Breast epithelium (tissue), 4 donors: ENCODE measurements at regions not wholly inside any gene's neighbourhood (a gene's known extent, or its start where the extent isn't known, plus 50 kb on each side); places are given as distances from the start of the nearest gene placed in this dataset.

Experiments
- DNase-seq, 2 donors: peaks; one replicate each; pipeline ENCODE4 v3.0.0-alpha.2; 2019; ENCODE audit warnings: low spot score in 2 of 2
- H3K27ac ChIP-seq, 2 donors: fragments of 200-600 bp; sonication (generic) in 1 of 2; one replicate each; pipeline ENCODE4 v1.5.1; 2016 to 2019; ENCODE audit warnings: mild to moderate bottlenecking in 1 of 2
- H3K27me3 ChIP-seq, 2 donors: fragments of 200-600 bp; sonication (generic) in 1 of 2; one replicate each; pipeline versions ENCODE4 v1.5.1 to v1.6.0; 2017 to 2019; ENCODE audit warnings: control low read depth in 1 of 2, mild to moderate bottlenecking in 1 of 2
- H3K36me3 ChIP-seq: fragments of 200-600 bp; one replicate; pipeline ENCODE4 v1.5.1; 2019
- H3K4me1 ChIP-seq, 2 donors: fragments of 200-600 bp; sonication (generic); one replicate each; pipeline ENCODE4 v1.5.1; 2016 to 2019; ENCODE audit warnings: control low read depth in 1 of 2
- H3K4me3 ChIP-seq, 3 donors: fragments of 200-600 bp; sonication (generic); 1 replicate in 2 of 3; 2 replicates in 1 of 3; pipeline ENCODE4 v1.5.1; 2016 to 2019; ENCODE audit warnings: mild to moderate bottlenecking in 3 of 3, moderate library complexity in 2 of 3
- H3K9me3 ChIP-seq, 2 donors: fragments of 200-600 bp; sonication (generic) in 1 of 2; one replicate each; pipeline ENCODE4 v1.5.1; 2016 to 2019; ENCODE audit warnings: control low read depth in 1 of 2
- POLR2A ChIP-seq: fragments of 450-650 bp; IDR thresholded peaks from one replicate; pipeline ENCODE4 v1.6.1; 2016; ENCODE audit warnings: antibody characterized with exemption, mild to moderate bottlenecking, moderate library complexity
- POLR2AphosphoS5 ChIP-seq, 3 donors: sonication (generic); formaldehyde crosslinking; IDR thresholded peaks; one replicate each; pipeline ENCODE4 v1.6.1; 2017; ENCODE audit warnings: antibody characterized with exemption in 3 of 3
- intact Hi-C: fragments of 100-400 bp; cut with DNase I; formaldehyde crosslinking; loops from one replicate; pipeline ENCODE4 v1.15.1; 2023; ENCODE audit warnings: low total_unique reads
- TF ChIP-seq, protein P1 (sequence below), 3 donors: fragments of 450-650 bp; IDR thresholded peaks; one replicate each; pipeline ENCODE4 v1.5.1; 2016 to 2017; ENCODE audit warnings: antibody characterized with exemption in 3 of 3, mild to moderate bottlenecking in 3 of 3, moderate library complexity in 3 of 3

DNA sequence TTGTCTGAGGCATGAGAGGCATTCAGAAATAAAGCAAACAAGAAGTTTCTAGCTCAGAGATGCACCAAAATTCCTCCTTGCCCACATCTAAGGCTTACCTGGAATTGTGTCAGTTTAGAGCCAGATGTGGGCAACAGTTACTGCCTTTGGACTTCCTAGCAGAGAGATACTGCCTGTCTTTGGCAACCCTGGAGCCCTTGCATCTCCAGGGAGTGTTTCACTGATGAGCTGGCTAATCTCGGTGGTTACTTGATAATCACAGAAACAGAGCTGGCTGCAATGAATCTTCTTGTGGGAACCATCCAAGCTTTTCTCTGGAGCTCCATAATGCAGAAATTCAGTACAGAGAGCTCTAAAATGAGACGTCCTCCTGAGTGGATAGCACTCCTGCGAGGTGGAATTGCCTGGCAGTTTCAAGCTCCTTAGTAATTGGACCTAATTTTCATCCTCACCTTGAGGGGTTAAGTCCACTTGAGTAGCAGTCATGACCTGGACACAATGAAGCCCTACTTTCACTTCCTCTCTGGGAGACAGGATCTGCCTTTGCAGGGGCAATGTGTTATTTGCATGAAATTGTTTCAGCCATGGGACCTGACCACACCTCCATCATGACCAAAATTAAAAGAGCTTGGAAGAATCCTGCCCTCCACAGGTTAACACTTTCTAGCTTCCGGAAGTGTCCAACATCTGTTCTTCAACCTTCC lies 108.8 kb upstream of the ARHGAP5 start:
- no peak for TF ChIP-seq POLR2A
- TF ChIP-seq, protein P1, sequence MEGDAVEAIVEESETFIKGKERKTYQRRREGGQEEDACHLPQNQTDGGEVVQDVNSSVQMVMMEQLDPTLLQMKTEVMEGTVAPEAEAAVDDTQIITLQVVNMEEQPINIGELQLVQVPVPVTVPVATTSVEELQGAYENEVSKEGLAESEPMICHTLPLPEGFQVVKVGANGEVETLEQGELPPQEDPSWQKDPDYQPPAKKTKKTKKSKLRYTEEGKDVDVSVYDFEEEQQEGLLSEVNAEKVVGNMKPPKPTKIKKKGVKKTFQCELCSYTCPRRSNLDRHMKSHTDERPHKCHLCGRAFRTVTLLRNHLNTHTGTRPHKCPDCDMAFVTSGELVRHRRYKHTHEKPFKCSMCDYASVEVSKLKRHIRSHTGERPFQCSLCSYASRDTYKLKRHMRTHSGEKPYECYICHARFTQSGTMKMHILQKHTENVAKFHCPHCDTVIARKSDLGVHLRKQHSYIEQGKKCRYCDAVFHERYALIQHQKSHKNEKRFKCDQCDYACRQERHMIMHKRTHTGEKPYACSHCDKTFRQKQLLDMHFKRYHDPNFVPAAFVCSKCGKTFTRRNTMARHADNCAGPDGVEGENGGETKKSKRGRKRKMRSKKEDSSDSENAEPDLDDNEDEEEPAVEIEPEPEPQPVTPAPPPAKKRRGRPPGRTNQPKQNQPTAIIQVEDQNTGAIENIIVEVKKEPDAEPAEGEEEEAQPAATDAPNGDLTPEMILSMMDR (IDR thresholded peaks at IDR 0.05): no peak
- TF ChIP-seq POLR2AphosphoS5 (IDR thresholded peaks at IDR 0.05): no peak
- no peak overlapping the region for H3K4me3 ChIP-seq
- peak in 1 of 2 donors; percentile 63 for DNase-seq
- peaks cover 27 to 29% of the 10 kb centered on the region in 2 donors for H3K4me1 ChIP-seq
- H3K9me3 ChIP-seq: no peaks in the 10 kb centered on the region
- no peaks in the 10 kb centered on the region for H3K36me3 ChIP-seq
- no peaks in the 10 kb centered on the region for H3K27me3 ChIP-seq
- intact Hi-C loops: no loop called here
- H3K27ac ChIP-seq: peak overlapping the region; percentile 83 to 97

DNA sequence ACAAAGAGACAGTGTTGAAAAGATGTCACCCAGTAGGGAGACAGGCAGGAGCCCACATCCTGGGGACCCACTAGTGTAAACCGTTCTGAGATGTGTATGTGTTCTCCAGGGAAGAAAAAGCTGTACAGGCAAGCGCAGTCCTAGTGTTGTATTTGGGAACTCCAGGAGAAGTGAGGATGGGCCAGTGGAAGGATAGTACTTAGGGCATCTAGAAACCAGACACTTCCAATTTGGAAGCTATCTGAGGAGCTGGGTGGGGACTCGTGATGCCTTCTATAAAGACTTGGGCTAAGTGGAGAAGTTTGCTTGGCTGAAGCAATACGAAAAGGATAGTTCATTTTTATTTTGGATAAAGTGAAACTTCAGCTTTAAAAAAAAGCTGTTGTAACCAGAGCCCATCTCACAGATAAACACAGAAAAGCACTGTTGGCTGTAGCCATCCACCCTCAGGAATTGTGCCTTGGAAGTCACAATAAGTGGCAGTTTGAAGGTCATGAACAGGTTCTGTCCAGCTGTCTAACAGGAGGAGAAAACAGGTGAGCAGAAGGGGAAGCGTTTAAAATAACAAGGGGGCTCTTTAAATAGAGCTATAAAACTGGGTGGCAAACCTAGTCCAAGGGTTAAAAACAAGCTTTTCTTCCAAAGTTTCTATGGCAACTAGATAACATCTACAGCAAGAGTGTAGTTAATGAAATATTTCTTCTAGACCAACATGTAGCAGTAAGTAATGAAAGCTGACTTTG lies 108.0 kb upstream of the ARHGAP5 start:
- no peak for DNase-seq
- intact Hi-C loops: no loop called here
- Histone ChIP-seq H3K9me3 (peaks cover 2 to 4% of the 10 kb centered on the region in 2 donors), H3K4me1 (peaks cover 27 to 29% of the 10 kb centered on the region in 2 donors), H3K27ac (peak overlapping the region; percentile 83 to 97), H3K4me3 (peak overlapping the region in 1 of 3 donors; percentile 2), H3K27me3 (no peaks in the 10 kb centered on the region), H3K36me3 (no peaks in the 10 kb centered on the region)
- TF ChIP-seq, protein P1 (IDR thresholded peaks at IDR 0.05): no peak
- no peak for TF ChIP-seq POLR2AphosphoS5 (IDR thresholded peaks at IDR 0.05)
- TF ChIP-seq POLR2A: no peak

DNA sequence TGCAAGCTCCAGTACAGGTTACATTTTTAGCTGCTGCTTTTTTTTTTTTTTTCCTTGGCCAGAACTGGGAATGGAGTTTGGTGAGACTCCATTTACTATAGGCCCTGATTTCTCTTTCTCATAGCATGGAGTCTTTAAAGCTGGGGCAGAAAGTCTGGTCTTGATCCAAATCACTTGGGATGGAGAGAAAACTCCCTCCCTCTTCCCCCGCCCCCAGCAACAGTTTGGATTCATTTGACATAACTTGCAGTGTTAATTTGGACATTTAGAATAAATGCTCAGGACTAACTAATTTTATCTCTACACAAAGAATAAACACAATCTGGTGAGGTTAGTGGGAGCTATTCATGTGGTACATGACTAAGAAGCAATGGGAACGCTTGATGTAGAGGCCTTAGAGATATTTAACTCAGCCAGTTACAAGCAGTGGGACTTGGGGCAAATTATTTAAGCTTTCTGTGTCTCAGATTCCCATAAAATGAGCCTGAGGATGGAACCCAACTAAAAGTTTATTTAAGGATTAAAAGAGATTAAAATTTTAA lies 107.3 kb upstream of the ARHGAP5 start:
- Histone ChIP-seq H3K36me3 (no peaks in the 10 kb centered on the region), H3K27ac (peak overlapping the region; percentile 83 to 97), H3K9me3 (peaks cover 8 to 9% of the 10 kb centered on the region in 2 donors), H3K4me1 (peaks cover 25 to 28% of the 10 kb centered on the region in 2 donors), H3K27me3 (no peaks in the 10 kb centered on the region), H3K4me3 (no peak overlapping the region)
- TF ChIP-seq POLR2AphosphoS5 (IDR thresholded peaks at IDR 0.05) (no peak), POLR2A (no peak)
- TF ChIP-seq, protein P1 (IDR thresholded peaks at IDR 0.05): no peak
- DNase-seq: no peak
- intact Hi-C loops: no loop called here

DNA sequence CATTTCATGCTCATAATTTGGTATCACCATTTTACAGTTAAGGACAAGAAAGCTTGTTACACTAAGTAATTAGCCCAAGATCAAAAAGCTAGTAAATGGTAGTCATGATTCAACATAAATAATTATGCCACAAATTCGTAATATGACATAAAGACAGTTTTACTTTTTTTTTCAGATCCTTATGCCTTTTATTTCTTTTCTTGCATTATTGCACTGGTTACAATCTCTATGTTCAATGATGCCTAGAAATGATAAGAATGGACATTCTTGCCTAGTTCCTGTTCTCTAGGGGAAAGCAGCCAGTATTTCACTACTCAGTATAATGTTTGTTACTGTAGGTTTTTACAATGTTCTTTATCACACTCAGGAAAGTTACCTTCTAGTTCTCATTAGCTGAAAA lies 106.4 kb upstream of the ARHGAP5 start:
- intact Hi-C loops: no loop called here
- Histone ChIP-seq H3K9me3 (peaks cover 8 to 9% of the 10 kb centered on the region in 2 donors), H3K27me3 (no peaks in the 10 kb centered on the region), H3K4me3 (no peak overlapping the region), H3K27ac (no peak overlapping the region), H3K36me3 (no peaks in the 10 kb centered on the region), H3K4me1 (peaks cover 18 to 21% of the 10 kb centered on the region in 2 donors)
- DNase-seq: no peak
- TF ChIP-seq POLR2AphosphoS5 (IDR thresholded peaks at IDR 0.05) (no peak), POLR2A (no peak)
- TF ChIP-seq, protein P1 (IDR thresholded peaks at IDR 0.05): no peak

DNA sequence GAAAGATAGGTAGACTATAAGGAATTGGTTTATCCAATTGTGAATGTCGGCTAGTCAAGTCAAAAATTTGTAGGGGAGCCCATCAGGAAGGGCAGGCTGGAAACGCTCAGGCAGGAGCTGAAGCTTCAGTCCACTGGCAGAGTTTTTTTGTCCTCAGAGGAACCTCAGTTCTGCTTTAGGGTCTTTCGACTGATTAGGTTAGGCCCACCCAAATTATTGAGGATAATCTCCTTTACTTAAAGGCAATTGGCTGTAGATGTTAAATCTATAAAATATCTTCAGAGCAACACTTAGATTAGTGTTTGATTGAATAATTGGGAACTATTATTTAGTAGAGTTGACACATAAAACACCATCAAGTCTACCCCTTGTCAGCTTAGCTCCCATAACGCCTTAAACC lies 105.5 kb upstream of the ARHGAP5 start:
- Histone ChIP-seq H3K27me3 (no peaks in the 10 kb centered on the region), H3K9me3 (peaks cover 8 to 9% of the 10 kb centered on the region in 2 donors), H3K4me1 (peaks cover 14 to 15% of the 10 kb centered on the region in 2 donors), H3K27ac (no peak overlapping the region), H3K36me3 (no peaks in the 10 kb centered on the region), H3K4me3 (no peak overlapping the region)
- intact Hi-C loops: no loop called here
- no peak for DNase-seq
- TF ChIP-seq POLR2A (no peak), POLR2AphosphoS5 (IDR thresholded peaks at IDR 0.05) (no peak)
- TF ChIP-seq, protein P1 (IDR thresholded peaks at IDR 0.05): no peak
